ENCODE measurements at regions not wholly inside any gene's neighbourhood (a gene's known extent, or its start where the extent isn't known, plus 50 kb on each side); places are given as distances from the start of the nearest gene placed in this dataset.

- Histone ChIP-seq H3K4me3 (ENCODE audit: low read length) (no peak overlapping the region), H3K9me3 (replicated peaks; ENCODE audit: insufficient read depth, low read length) (no peaks in the 10 kb centered on the region), H3K27me3 (replicated peaks; ENCODE audit: insufficient read depth, low read length) (no peaks in the 10 kb centered on the region), H3K4me2 (ENCODE audit: low read depth, low read length) (no peak overlapping the region), H3K79me2 (ENCODE audit: low read length) (no peaks in the 10 kb centered on the region), H2AFZ (ENCODE audit: low read length) (no peak overlapping the region), H3K9me2 (replicated peaks; ENCODE audit: insufficient read depth, low read length) (no peaks in the 10 kb centered on the region), H3K36me3 (replicated peaks; ENCODE audit: insufficient read depth, low read length) (no peaks in the 10 kb centered on the region), H3K27ac (ENCODE audit: low read length) (no peak overlapping the region), H3F3A (ENCODE audit: insufficient read depth, low read length) (no peaks in the 10 kb centered on the region), H3K4me1 (ENCODE audit: low read length) (peaks cover 12% of the 10 kb centered on the region), H4K20me1 (ENCODE audit: insufficient read depth, low read length) (no peaks in the 10 kb centered on the region), H3K9ac (ENCODE audit: low read length) (no peak overlapping the region)
- no peak for DNase-seq
- no peak for TF ChIP-seq CTCF (IDR thresholded peaks at IDR 0.05; ENCODE audit: low read length)
- no peak for TF ChIP-seq EZH2 (optimal IDR thresholded peaks at IDR 0.05; ENCODE audit: low read depth, low read length)
- TF ChIP-seq EZH2phosphoT487 (IDR thresholded peaks at IDR 0.05; ENCODE audit: low read length) = no peak
Measured at GRCh38 chr20:51120438-51120837, 97.5 kb upstream of the KCNG1 start.

- no peaks in the 10 kb centered on the region for H3K27me3 ChIP-seq (replicated peaks; ENCODE audit: insufficient read depth, low read length)
- no peaks in the 10 kb centered on the region for H3K79me2 ChIP-seq (ENCODE audit: low read length)
- no peaks in the 10 kb centered on the region for H4K20me1 ChIP-seq (ENCODE audit: insufficient read depth, low read length)
- H3K4me3 ChIP-seq (ENCODE audit: low read length) = no peak overlapping the region
- H2AFZ ChIP-seq (ENCODE audit: low read length) = no peak overlapping the region
- no peak overlapping the region for H3K4me2 ChIP-seq (ENCODE audit: low read depth, low read length)
- H3K9me3 ChIP-seq (replicated peaks; ENCODE audit: insufficient read depth, low read length) = no peaks in the 10 kb centered on the region
- no peaks in the 10 kb centered on the region for H3K9me2 ChIP-seq (replicated peaks; ENCODE audit: insufficient read depth, low read length)
- no peak overlapping the region for H3K27ac ChIP-seq (ENCODE audit: low read length)
- no peaks in the 10 kb centered on the region for H3F3A ChIP-seq (ENCODE audit: insufficient read depth, low read length)
- H3K4me1 ChIP-seq (ENCODE audit: low read length) = peaks cover 12% of the 10 kb centered on the region
- no peaks in the 10 kb centered on the region for H3K36me3 ChIP-seq (replicated peaks; ENCODE audit: insufficient read depth, low read length)
- no peak for DNase-seq
- no peak overlapping the region for H3K9ac ChIP-seq (ENCODE audit: low read length)
- TF ChIP-seq CTCF (IDR thresholded peaks at IDR 0.05; ENCODE audit: low read length) = no peak
- TF ChIP-seq EZH2phosphoT487 (IDR thresholded peaks at IDR 0.05; ENCODE audit: low read length) = no peak
- TF ChIP-seq EZH2 (optimal IDR thresholded peaks at IDR 0.05; ENCODE audit: low read depth, low read length) = no peak
Measured at GRCh38 chr20:51119914-51120313, 97.0 kb upstream of the KCNG1 start.

- no peaks in the 10 kb centered on the region for H3K79me2 ChIP-seq (ENCODE audit: low read length)
- no peaks in the 10 kb centered on the region for H3K9me2 ChIP-seq (replicated peaks; ENCODE audit: insufficient read depth, low read length)
- peaks cover 12% of the 10 kb centered on the region for H3K4me1 ChIP-seq (ENCODE audit: low read length)
- no peak overlapping the region for H3K27ac ChIP-seq (ENCODE audit: low read length)
- H3K9ac ChIP-seq (ENCODE audit: low read length) = no peak overlapping the region
- H3K36me3 ChIP-seq (replicated peaks; ENCODE audit: insufficient read depth, low read length) = no peaks in the 10 kb centered on the region
- H3K9me3 ChIP-seq (replicated peaks; ENCODE audit: insufficient read depth, low read length) = no peaks in the 10 kb centered on the region
- no peaks in the 10 kb centered on the region for H3F3A ChIP-seq (ENCODE audit: insufficient read depth, low read length)
- no peak overlapping the region for H3K4me3 ChIP-seq (ENCODE audit: low read length)
- no peaks in the 10 kb centered on the region for H4K20me1 ChIP-seq (ENCODE audit: insufficient read depth, low read length)
- H3K4me2 ChIP-seq (ENCODE audit: low read depth, low read length) = no peak overlapping the region
- no peaks in the 10 kb centered on the region for H3K27me3 ChIP-seq (replicated peaks; ENCODE audit: insufficient read depth, low read length)
- TF ChIP-seq EZH2 (optimal IDR thresholded peaks at IDR 0.05; ENCODE audit: low read depth, low read length) (no peak), EZH2phosphoT487 (IDR thresholded peaks at IDR 0.05; ENCODE audit: low read length) (no peak), CTCF (IDR thresholded peaks at IDR 0.05; ENCODE audit: low read length) (no peak)
- DNase-seq = no peak
- no peak overlapping the region for H2AFZ ChIP-seq (ENCODE audit: low read length)
Measured at GRCh38 chr20:51118985-51119527, 96.1 kb upstream of the KCNG1 start.
